ENCODE measurements at regions not wholly inside any gene's neighbourhood (a gene's known extent, or its start where the extent isn't known, plus 50 kb on each side); places are given as distances from the start of the nearest gene placed in this dataset.

DNA sequence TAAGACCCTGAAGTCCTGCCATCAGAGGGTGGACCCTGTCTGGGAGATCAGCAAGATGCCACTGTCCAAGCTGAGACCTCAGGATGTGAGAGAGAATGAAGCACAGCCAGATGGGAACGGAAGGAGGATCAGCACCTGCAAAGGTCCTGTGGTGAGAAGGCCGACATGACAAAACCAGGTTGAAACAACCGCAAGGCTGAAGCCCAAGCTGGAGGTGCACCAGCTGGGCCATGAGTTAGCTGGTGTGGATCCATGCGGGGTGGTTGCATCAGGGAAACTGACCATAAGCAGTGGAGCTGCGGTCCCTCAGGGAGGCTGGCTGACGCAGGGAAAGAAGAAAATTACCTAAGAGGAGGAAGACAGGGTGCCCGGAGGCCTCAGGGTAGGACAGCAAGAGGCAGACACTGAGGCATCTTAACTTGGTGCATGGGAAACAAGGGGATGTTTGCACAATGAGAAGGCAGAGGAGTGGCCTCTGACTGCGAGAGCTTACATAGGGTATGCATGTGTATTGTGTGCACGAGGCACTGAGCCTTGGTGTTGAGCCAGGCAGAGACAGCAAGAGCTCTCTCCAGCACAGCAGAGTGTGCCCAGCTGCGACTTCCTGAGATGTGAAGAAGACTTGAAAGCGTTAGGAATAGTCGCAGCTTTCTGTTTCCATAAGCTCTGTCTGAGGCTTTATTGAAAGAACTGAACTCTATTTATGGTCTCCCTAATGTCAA lies 497.7 kb downstream of the OCA2 start:
- DNase-seq (ENCODE audit: low read depth in 2 of 2): no peak
- H3K4me3 ChIP-seq (replicated peaks in 1 of 2; ENCODE audit: low read depth in 2 of 2, low read length in 2 of 2): no peak overlapping the region
- TF ChIP-seq, protein P1, sequence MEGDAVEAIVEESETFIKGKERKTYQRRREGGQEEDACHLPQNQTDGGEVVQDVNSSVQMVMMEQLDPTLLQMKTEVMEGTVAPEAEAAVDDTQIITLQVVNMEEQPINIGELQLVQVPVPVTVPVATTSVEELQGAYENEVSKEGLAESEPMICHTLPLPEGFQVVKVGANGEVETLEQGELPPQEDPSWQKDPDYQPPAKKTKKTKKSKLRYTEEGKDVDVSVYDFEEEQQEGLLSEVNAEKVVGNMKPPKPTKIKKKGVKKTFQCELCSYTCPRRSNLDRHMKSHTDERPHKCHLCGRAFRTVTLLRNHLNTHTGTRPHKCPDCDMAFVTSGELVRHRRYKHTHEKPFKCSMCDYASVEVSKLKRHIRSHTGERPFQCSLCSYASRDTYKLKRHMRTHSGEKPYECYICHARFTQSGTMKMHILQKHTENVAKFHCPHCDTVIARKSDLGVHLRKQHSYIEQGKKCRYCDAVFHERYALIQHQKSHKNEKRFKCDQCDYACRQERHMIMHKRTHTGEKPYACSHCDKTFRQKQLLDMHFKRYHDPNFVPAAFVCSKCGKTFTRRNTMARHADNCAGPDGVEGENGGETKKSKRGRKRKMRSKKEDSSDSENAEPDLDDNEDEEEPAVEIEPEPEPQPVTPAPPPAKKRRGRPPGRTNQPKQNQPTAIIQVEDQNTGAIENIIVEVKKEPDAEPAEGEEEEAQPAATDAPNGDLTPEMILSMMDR (IDR thresholded peaks at IDR 0.05; ENCODE audit: low read depth, low read length): no peak

DNA sequence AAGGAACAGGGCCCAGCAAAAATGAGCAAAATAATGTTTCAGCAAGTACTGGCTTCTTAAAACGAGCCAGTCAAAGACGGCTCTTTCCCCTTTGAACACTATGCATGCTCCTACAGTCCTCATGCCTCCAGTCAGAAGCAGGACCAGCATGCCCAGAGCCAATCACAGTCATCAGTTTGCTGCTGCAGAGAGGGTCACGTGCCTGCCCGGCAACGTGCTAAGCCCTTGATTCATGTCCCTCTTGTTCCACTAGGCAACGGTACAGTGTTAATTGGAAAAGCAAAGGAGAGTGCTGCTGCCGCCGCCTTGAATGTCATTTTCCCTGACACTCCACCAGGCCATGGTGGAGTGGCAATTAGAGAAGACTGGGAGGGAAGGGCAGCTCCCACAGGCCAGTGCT lies 500.1 kb downstream of the OCA2 start:
- DNase-seq (ENCODE audit: low read depth in 2 of 2): no peak
- H3K4me3 ChIP-seq (replicated peaks in 1 of 2; ENCODE audit: low read depth in 2 of 2, low read length in 2 of 2): no peak overlapping the region
- TF ChIP-seq, protein P1 (IDR thresholded peaks at IDR 0.05; ENCODE audit: low read depth, low read length): no peak

DNA sequence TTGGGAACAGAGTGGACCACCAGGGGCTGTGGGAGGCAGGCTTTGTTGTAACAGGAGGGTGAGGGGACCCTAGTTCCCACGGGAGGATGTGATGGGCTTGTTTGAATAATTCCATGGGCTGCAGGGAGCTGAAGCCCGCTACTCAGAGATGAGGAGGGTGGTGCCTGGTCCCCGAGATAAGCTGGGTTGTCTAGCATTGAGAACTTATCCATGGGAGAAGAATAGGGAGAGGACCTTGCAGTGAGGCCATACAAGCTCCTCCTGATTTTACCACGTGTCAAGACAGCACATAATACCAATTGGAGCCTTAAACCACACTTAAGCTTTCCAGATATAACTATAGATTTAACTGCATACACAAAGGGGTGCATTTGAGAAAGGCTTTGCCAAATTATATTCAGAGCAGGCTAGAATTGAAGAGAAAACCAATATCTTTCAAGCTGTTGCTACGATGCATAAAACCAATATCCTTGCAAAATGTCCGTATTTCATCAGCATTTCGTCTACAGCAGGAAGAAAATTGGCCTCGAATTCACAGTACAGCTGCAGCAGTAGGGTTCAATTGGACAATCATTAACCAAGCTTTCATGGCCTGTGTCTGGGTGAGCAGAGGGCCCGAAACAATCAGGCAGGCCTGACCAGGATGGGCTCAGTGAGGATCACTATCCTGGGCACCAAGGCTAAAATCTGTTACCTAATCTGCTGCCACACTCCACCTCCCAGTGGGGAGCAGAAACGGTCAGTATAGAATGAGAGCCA lies 500.7 kb downstream of the OCA2 start:
- no peak for DNase-seq (ENCODE audit: low read depth in 2 of 2)
- no peak overlapping the region for H3K4me3 ChIP-seq (replicated peaks in 1 of 2; ENCODE audit: low read depth in 2 of 2, low read length in 2 of 2)
- TF ChIP-seq, protein P1 (IDR thresholded peaks at IDR 0.05; ENCODE audit: low read depth, low read length): no peak

DNA sequence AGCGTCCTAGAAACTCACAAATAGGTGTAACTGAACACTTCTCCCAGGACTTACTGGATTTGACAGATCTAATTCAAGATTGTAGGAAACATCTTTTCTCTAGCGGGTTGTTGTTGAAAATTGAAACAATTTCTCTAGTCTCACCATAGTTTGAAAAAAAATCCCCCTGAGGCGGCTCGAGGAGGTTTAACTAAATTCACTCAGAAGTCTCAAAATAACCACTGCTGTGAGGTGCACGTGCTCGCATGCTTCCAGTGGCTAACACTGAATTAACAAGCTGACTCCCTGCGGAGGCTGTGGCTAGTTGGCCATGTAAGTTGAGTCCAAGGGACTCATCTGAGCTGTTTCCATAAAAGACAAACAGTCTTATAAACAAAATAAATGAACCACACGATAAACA lies 503.9 kb downstream of the OCA2 start:
- TF ChIP-seq, protein P1 (IDR thresholded peaks at IDR 0.05; ENCODE audit: low read depth, low read length): no peak
- H3K4me3 ChIP-seq (replicated peaks in 1 of 2; ENCODE audit: low read depth in 2 of 2, low read length in 2 of 2): no peak overlapping the region
- DNase-seq (ENCODE audit: low read depth in 2 of 2): no peak

DNA sequence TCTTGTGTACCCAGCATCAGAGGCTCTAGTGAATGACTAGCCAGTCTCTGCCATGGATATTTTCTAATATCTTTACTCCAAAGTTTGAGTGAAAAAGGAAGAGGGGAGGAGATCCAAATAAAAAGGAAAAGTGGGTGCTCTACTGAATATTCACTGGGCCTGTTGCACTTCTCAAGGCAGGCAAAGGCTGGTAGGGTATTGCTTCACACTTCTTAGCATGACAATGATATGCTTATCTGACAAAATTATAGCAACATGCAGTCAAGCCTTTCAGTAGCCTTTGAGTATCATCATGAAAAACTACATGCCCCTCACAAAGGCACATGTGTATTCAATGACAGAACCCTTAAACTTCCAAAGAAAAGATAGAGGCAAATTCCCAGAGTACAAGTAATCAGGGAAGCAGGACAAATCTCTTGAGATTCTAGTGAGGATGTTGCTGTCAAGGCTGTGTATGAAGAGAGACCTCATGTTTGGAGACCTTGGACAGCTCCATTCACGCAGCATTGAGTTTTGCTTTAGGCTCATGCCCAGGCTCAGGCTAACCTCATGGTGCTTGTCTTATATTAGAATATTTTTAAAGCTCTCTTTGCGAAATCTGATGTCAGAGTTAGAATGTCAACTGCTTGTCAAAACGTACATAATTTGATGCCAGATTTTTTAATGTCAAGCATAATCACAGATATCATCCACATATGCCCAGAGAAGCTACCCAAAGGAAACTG lies 506.9 kb downstream of the OCA2 start:
- no peak for DNase-seq (ENCODE audit: low read depth in 2 of 2)
- TF ChIP-seq, protein P1 (IDR thresholded peaks at IDR 0.05; ENCODE audit: low read depth, low read length): no peak
- no peak overlapping the region for H3K4me3 ChIP-seq (replicated peaks in 1 of 2; ENCODE audit: low read depth in 2 of 2, low read length in 2 of 2)
